Lower leg skin (tissue), 3 donors: ENCODE measurements at regions not wholly inside any gene's neighbourhood (a gene's known extent, or its start where the extent isn't known, plus 50 kb on each side); places are given as distances from the start of the nearest gene placed in this dataset.

ENCODE experiments used
- POLR2A ChIP-seq, 2 donors: fragments of 450-650 bp; IDR thresholded peaks; one replicate each; pipeline ENCODE4 v1.6.1; 2016 to 2017; ENCODE audit warnings: antibody characterized with exemption in 2 of 2, mild to moderate bottlenecking in 1 of 2, moderate library complexity in 1 of 2
- TF ChIP-seq, protein P1 (sequence below), 3 donors: fragments of 450-650 bp; IDR thresholded peaks; one replicate each; pipeline ENCODE4 v1.5.1; 2016; ENCODE audit warnings: antibody characterized with exemption in 3 of 3, mild to moderate bottlenecking in 3 of 3, moderate library complexity in 2 of 3

DNA sequence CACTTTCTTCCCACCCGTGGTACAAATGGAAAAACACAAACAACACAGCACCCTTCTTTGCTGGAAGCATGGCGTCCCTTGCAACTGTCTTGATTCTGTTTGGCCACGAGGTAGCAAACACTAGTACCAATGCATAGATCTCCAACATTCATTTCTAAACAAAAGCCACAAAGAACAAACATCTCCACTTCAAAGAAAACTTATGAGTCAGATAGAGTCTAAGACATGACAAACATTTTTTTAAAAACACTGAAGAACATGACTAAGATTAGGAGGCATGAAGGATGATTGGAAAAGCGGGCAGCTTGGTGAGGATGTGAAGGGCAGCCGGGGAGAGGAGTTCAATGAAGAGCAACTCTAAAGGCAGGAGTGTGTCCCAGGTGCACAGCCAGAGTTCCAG is 197.6 kb upstream of the FAM9B start:
- TF ChIP-seq, protein P1, sequence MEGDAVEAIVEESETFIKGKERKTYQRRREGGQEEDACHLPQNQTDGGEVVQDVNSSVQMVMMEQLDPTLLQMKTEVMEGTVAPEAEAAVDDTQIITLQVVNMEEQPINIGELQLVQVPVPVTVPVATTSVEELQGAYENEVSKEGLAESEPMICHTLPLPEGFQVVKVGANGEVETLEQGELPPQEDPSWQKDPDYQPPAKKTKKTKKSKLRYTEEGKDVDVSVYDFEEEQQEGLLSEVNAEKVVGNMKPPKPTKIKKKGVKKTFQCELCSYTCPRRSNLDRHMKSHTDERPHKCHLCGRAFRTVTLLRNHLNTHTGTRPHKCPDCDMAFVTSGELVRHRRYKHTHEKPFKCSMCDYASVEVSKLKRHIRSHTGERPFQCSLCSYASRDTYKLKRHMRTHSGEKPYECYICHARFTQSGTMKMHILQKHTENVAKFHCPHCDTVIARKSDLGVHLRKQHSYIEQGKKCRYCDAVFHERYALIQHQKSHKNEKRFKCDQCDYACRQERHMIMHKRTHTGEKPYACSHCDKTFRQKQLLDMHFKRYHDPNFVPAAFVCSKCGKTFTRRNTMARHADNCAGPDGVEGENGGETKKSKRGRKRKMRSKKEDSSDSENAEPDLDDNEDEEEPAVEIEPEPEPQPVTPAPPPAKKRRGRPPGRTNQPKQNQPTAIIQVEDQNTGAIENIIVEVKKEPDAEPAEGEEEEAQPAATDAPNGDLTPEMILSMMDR (IDR thresholded peaks at IDR 0.05) = no peak
- TF ChIP-seq POLR2A (IDR thresholded peaks at IDR 0.05) = no peak
